ENCODE measurements at regions not wholly inside any gene's neighbourhood (a gene's known extent, or its start where the extent isn't known, plus 50 kb on each side); places are given as distances from the start of the nearest gene placed in this dataset.

DNA sequence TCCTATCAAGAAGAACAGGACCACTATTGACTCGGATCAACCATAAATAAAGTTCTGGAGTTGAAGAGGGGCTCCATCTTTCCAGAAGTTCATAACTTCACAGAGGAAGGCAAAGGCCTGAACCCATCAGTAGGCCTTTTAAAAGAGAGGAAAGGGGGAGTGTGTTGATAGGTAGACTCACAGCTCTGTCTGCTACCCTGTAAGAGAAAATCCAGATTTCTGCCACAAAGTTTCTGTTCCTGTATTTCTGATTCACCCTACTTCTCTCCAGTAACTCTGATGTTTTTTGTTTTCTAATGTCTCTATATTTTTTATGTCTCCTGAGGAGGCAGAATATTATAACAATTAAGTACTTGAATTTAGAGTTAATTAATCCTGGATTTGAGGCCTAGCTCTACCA is 564.0 kb downstream of the TNS1 start:
- WGBS (ENCODE audit: insufficient coverage, insufficient replicate concordance, low lambda C conversion rate, missing lambda C conversion rate): 50% methylated on average over 1 of the region's 1 CpG
- Histone ChIP-seq H2AFZ (ENCODE audit: control insufficient read depth, low read depth, low read length) (no peak overlapping the region), H3K4me2 (ENCODE audit: control insufficient read depth, insufficient read depth) (0 out of 2 replicates have a peak overlapping the region, but pooled peaks have one; percentile 74), H3K27me3 (replicated peaks in 1 of 2; ENCODE audit: control insufficient read depth in 2 of 2, insufficient read depth in 2 of 2, low read length in 1 of 2) (no peaks in the 10 kb centered on the region), H3K4me1 (ENCODE audit: control insufficient read depth, insufficient read depth, low read length) (peaks cover 18% of the 10 kb centered on the region), H3K4me3 (no peak overlapping the region), H3K9ac (ENCODE audit: control insufficient read depth, insufficient read depth, low read length) (no peak overlapping the region), H3K27ac (ENCODE audit: control insufficient read depth, insufficient read depth) (peak overlapping the region; percentile 63), H3K79me2 (ENCODE audit: control insufficient read depth, insufficient read depth, low read length) (no peaks in the 10 kb centered on the region), H3K36me3 (ENCODE audit: control insufficient read depth in 2 of 2, insufficient read depth in 2 of 2, low read length in 1 of 2) (no peaks in the 10 kb centered on the region), H3K9me3 (replicated peaks; ENCODE audit: control insufficient read depth, insufficient read depth, low read length) (no peaks in the 10 kb centered on the region; the same call in 2 of the 3 replicates), H4K20me1 (ENCODE audit: control insufficient read depth, insufficient read depth) (no peaks in the 10 kb centered on the region)
- ChIA-PET CTCF (interaction anchor here (1.2 kb wide), 1 partner anchor 741 kb away, joined by 3 read pairs; no protein-coding TSS in a partner anchor), SMC1A (ENCODE audit: uncharacterized antibody, unreplicated experiment) (interaction anchor here (1.6 kb wide), 1 partner anchor 11 kb away, joined by 3 read pairs; no protein-coding TSS in a partner anchor), POLR2A (no interaction called here), RAD21 (ENCODE audit: unreplicated experiment) (no interaction called here)
- in situ Hi-C loops (cut with MboI) (no loop called here), intact Hi-C loops (cut with micrococcal nuclease; ENCODE audit: unreplicated experiment) (no loop called here)
- no peak for TF ChIP-seq ATF3 (IDR thresholded peaks at IDR 0.05; ENCODE audit: borderline replicate concordance, extremely low read depth, low read depth, low read length)
- 0 out of 2 replicates have a peak, but pooled peaks have one; percentile 21 for TF ChIP-seq NFYB (IDR thresholded peaks at IDR 0.05; ENCODE audit: insufficient read depth, low read depth, low read length)
- TF ChIP-seq IRF4 (IDR thresholded peaks at IDR 0.05; ENCODE audit: low read depth, low read length): 0 out of 2 replicates have a peak, but pooled peaks have one; percentile 51
- no peak for TF ChIP-seq HSF1 (IDR thresholded peaks at IDR 0.05; ENCODE audit: low read depth, low read length)
- TF ChIP-seq NRF1 (conservative IDR thresholded peaks at IDR 0.05; ENCODE audit: low read depth, low read length): no peak
- TF ChIP-seq RUNX3 (IDR thresholded peaks at IDR 0.05; ENCODE audit: low read length): peak; percentile 66
- TF ChIP-seq SUZ12 (IDR thresholded peaks at IDR 0.05; ENCODE audit: unreplicated experiment): no peak
- TF ChIP-seq POU2F2 (IDR thresholded peaks at IDR 0.05; ENCODE audit: borderline replicate concordance, low read depth, low read length): no peak
- TF ChIP-seq TCF3 (IDR thresholded peaks at IDR 0.05; ENCODE audit: borderline replicate concordance, insufficient read depth, low read depth, low read length): no peak
- no peak for TF ChIP-seq SMARCA5 (IDR thresholded peaks at IDR 0.05)
- 0 out of 4 replicates have a peak, but pooled peaks of 1 of the 2 experiments have one; percentile 38 for TF ChIP-seq EP300 (IDR thresholded peaks at IDR 0.05; ENCODE audit: borderline replicate concordance in 1 of 2, control insufficient read depth in 1 of 2, low read depth in 2 of 2, low read length in 2 of 2)
- no peak for TF ChIP-seq EED (IDR thresholded peaks at IDR 0.05; ENCODE audit: low read depth)
- peak; percentile 92 for TF ChIP-seq SPI1 (IDR thresholded peaks at IDR 0.05; ENCODE audit: borderline replicate concordance, insufficient read depth, low read depth, low read length)
- TF ChIP-seq BCL11A (IDR thresholded peaks at IDR 0.05; ENCODE audit: low read depth, low read length): 0 out of 2 replicates have a peak, but pooled peaks have one; percentile 17
- TF ChIP-seq NFIC (IDR thresholded peaks at IDR 0.05; ENCODE audit: low read depth, low read length): no peak
- no peak for TF ChIP-seq RBBP5 (conservative IDR thresholded peaks at IDR 0.05)
- no peak for TF ChIP-seq MEF2B (IDR thresholded peaks at IDR 0.05; ENCODE audit: partially characterized antibody, poor library complexity, severe bottlenecking)
- TF ChIP-seq CHD1 (IDR thresholded peaks at IDR 0.05; ENCODE audit: low read depth, low read length): no peak
- BruUV-seq (replicated peaks): no TSS peak
- DNase-seq (ENCODE audit: low read depth, low spot score) (no peak), ATAC-seq (peak; percentile 72), FAIRE-seq (no peak)

Measured in GM12878 (cell line).